ENCODE measurements at regions not wholly inside any gene's neighbourhood (a gene's known extent, or its start where the extent isn't known, plus 50 kb on each side); places are given as distances from the start of the nearest gene placed in this dataset.

GRCh38 chr13:111459803-111460547 is 139.5 kb downstream of the TEX29 start:
- Histone ChIP-seq H3K4me3 (replicated peaks in 1 of 3) (no peak overlapping the region), H3K9me3 (no peaks in the 10 kb centered on the region), H3K27ac (no peak overlapping the region), H3K27me3 (no peaks in the 10 kb centered on the region), H3K36me3 (no peaks in the 10 kb centered on the region), H3K4me1 (no peaks in the 10 kb centered on the region)
- no peak for DNase-seq
- 75 to 80% methylated on average over 8 to 9 of the region's 9 CpGs for WGBS, 2 donors
- TF ChIP-seq, protein P1, sequence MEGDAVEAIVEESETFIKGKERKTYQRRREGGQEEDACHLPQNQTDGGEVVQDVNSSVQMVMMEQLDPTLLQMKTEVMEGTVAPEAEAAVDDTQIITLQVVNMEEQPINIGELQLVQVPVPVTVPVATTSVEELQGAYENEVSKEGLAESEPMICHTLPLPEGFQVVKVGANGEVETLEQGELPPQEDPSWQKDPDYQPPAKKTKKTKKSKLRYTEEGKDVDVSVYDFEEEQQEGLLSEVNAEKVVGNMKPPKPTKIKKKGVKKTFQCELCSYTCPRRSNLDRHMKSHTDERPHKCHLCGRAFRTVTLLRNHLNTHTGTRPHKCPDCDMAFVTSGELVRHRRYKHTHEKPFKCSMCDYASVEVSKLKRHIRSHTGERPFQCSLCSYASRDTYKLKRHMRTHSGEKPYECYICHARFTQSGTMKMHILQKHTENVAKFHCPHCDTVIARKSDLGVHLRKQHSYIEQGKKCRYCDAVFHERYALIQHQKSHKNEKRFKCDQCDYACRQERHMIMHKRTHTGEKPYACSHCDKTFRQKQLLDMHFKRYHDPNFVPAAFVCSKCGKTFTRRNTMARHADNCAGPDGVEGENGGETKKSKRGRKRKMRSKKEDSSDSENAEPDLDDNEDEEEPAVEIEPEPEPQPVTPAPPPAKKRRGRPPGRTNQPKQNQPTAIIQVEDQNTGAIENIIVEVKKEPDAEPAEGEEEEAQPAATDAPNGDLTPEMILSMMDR (IDR thresholded peaks at IDR 0.05), result no peak
- no peak for TF ChIP-seq POLR2A (IDR thresholded peaks at IDR 0.05)
- intact Hi-C loops (cut with DNase I), result no loop called here

DNA sequence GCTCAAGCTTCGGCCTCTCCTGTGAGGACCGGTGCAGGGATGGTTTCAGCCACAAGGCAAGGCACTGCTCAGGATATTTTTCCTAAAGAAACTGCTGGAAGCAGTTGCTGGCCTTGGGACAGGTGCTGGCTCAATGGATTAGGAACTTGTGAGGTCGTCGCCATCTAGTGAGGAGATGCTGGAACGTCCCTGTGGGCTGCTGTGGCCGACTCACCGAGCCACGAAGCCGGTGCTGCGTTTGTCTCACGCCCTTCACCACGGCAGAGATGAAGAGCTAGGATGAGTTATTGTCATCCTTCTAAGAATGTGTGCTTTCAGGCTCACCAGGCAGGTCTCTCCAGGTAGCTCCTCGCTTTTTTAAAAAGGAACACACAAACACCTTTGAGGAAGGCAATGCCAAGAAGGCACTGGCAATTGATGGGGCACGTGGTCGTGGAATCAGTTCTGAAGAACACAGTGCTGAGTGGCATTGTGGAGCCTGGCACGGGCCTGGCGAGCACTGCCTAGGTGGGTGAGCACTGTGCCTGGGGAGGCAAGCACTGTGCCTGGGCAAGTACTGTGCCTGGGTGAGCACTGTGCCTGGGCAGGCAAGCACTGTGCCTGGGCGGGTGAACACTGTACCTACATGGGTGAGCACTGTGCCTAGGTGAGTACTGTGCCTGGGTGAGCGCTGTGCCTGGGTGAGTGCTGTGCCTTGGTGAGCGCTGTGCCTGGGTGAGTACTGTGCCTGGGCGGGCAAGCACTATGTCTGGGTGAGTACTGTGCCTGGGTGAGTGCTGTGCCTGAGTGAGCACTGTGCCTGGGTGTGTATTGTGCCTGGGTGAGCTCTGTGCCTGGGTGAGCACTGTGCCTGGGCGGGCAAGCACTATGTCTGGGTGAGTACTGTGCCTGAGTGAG is 140.4 kb downstream of the TEX29 start:
- H3K27me3 ChIP-seq, result no peaks in the 10 kb centered on the region
- no peak overlapping the region for H3K4me3 ChIP-seq (replicated peaks in 1 of 3)
- WGBS, 2 donors, result 45 to 49% methylated on average over 21 of the region's 22 CpGs
- no peaks in the 10 kb centered on the region for H3K36me3 ChIP-seq
- peak; percentile 28 to 29 for DNase-seq
- TF ChIP-seq, protein P1 (IDR thresholded peaks at IDR 0.05), result peak in 3 of 6 experiments; percentile 11 to 34 (median 14)
- no peak for TF ChIP-seq POLR2A (IDR thresholded peaks at IDR 0.05)
- H3K9me3 ChIP-seq, result no peaks in the 10 kb centered on the region
- no peak overlapping the region for H3K27ac ChIP-seq
- intact Hi-C loops (cut with DNase I), result no loop called here
- H3K4me1 ChIP-seq, result no peaks in the 10 kb centered on the region

DNA sequence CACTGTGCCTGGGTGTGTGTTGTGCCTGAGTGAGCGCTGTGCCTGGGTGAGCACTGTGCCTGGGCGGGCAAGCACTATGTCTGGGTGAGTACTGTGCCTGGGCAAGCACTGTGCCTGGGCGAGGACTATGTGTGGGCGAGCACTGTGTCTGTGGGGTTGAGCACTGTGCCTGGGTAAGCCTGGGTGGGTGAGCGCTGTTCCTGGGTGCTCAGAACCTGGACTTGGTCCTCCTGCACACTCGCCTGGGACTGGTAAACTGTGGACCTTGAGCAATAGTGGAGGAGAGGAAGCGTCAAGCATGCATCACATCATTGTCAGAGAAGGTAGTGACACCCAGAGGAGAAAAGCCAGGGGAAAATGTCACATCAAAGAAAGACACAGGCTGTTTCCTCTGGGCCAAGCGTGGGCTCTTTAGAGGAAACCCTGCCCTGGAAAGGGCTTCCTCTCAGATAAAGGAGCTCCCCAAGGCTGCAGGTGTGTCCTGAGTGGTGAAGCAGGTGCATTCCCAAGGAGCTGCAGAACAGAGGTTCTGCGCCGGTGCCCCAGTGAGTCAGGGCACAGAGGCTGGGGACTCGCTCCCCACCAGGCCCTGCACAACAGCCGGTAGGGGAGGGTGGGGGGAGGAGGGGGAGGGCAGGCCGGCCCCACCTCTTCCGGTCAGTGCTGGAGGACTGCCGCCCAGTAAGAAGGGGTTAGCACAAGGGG is 141.2 kb downstream of the TEX29 start:
- H3K4me1 ChIP-seq, result no peaks in the 10 kb centered on the region
- no peaks in the 10 kb centered on the region for H3K9me3 ChIP-seq
- intact Hi-C loops (cut with DNase I), result no loop called here
- H3K27ac ChIP-seq, result no peak overlapping the region
- TF ChIP-seq POLR2A (IDR thresholded peaks at IDR 0.05), result no peak
- TF ChIP-seq, protein P1 (IDR thresholded peaks at IDR 0.05), result no peak
- no peaks in the 10 kb centered on the region for H3K27me3 ChIP-seq
- no peaks in the 10 kb centered on the region for H3K36me3 ChIP-seq
- WGBS, 2 donors, result 62 to 68% methylated on average over 7 to 11 of the region's 15 CpGs
- no peak overlapping the region for H3K4me3 ChIP-seq (replicated peaks in 1 of 3)
- no peak for DNase-seq

- no peaks in the 10 kb centered on the region for H3K9me3 ChIP-seq
- no peak overlapping the region for H3K4me3 ChIP-seq (replicated peaks in 1 of 3)
- H3K4me1 ChIP-seq, result no peaks in the 10 kb centered on the region
- H3K27me3 ChIP-seq, result no peaks in the 10 kb centered on the region
- TF ChIP-seq, protein P1 (IDR thresholded peaks at IDR 0.05), result no peak
- no peak for TF ChIP-seq POLR2A (IDR thresholded peaks at IDR 0.05)
- DNase-seq, result no peak
- H3K27ac ChIP-seq, result no peak overlapping the region
- H3K36me3 ChIP-seq, result no peaks in the 10 kb centered on the region
- 86 to 90% methylated on average over 14 of the region's 14 CpGs for WGBS, 2 donors
- intact Hi-C loops (cut with DNase I), result no loop called here
Observed at GRCh38 chr13:111462221-111462764, 141.9 kb downstream of the TEX29 start.
